HG02870 (cell line): ENCODE measurements at regions not wholly inside any gene's neighbourhood (a gene's known extent, or its start where the extent isn't known, plus 50 kb on each side); places are given as distances from the start of the nearest gene placed in this dataset.
"Not testable (repeated sequence)": the region's sequence is repeated elsewhere in the genome, so short reads cannot be mapped to it uniquely, and the experiment has no call there.

Experiments
- ATAC-seq: cut with Tn5 transposase; IDR thresholded peaks from one replicate; pipeline ENCODE4 v1.9.1; 2021; ENCODE audit warnings: mild to moderate bottlenecking, moderate library complexity; ENCODE audit not compliant: unreplicated experiment

DNA sequence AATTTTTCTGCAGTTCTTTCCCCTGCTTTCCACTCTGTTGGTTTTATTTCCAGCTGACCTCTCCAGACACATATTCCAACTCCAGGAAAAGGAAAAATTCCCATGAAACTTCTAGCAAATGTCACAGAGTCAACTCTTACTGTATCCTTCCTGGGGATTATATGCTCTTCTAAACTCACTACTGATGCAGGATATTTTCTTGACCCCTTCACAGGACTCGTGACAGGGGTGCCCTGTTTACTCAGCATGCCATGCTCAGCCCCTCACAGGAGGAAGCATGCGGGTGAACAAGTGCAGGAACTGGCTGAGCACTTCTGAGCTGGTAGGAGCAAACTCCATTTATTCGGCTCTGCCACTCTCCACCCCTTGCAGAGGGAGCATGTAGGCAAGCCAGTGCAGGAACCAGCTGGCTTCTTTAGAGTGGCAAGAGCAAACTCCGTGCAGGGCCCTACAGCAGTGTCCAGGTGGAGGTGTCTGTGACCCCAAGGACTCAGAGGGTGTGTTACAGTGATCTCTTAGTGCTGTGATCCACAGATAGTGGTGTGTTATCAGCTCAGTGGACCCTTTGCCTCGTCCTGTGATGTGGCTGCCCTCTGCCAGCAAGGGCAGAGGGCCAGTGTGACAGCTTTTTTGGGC, 413.6 kb upstream of the GRM7 start:
- no peak for ATAC-seq

DNA sequence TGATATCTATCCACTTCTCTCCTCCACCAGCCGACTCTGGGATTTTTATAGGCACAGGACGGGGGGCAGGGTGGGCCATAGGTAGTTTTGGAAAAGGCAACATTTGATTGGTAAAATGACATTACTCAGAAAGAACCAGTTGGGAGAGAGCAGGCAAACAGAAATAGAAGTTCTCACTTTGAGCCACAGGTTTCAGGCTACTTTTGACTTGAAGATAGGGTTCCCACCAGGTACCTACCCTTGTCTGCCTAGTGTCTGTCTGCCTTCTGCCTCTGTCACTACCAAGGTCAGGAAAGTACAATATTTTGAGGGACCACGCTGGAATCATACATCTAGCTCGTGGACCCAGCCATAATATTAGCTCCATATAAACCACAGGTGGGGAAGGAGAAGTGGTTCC, 412.9 kb upstream of the GRM7 start:
- ATAC-seq: no peak

DNA sequence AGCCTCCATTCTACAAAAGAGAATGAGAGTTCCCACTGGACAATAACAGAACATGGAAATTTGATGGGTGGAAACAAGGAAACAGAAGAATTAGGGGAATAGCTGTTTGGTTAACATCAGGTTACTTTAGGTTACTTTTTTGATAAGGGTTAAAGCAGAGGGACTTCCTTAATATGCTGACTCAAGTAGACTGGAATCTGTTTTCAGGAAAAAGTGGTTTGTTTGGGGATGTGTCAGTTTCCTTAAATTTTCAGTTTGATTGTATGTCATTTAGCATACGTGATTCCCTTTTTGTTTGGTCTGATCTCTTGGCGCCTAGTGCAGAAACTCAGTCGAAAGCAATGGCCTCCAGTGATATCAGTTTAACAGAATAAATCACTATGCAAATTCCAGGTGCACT, 411.8 kb upstream of the GRM7 start:
- ATAC-seq: no peak

- ATAC-seq: no peak
Measured at GRCh38 chr3:6452974-6453373, 407.9 kb upstream of the GRM7 start.

- ATAC-seq: no peak
Measured at GRCh38 chr3:6455031-6455430, 405.9 kb upstream of the GRM7 start.

- no peak for ATAC-seq
Measured at GRCh38 chr3:6467186-6467585, 393.7 kb upstream of the GRM7 start.

DNA sequence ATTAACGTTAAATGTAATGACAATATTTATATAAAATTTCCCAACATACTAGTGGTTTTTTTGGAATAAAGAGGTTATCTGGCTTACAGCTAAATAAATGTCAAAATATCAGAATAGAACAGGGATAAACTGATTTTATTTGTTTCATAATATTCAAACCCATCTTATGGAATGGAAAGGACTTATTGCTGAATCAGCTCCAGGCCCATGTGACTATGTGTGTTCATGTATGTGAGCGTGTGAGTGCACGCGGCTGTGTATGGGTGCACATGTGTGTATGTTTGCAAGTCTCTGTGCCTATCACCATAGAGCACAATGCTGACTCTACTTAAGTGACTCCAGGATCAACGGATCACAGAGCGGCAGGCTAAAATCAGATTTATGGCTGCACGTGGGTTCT, 392.3 kb upstream of the GRM7 start:
- no peak for ATAC-seq

- ATAC-seq: no peak
Measured at GRCh38 chr3:6471744-6472143, 389.2 kb upstream of the GRM7 start.

- ATAC-seq: not testable (repeated sequence)
Measured at GRCh38 chr3:6490487-6491327, 370.2 kb upstream of the GRM7 start.

GRCh38 chr3:6491768-6492167, 369.1 kb upstream of the GRM7 start:
- ATAC-seq: no peak

DNA sequence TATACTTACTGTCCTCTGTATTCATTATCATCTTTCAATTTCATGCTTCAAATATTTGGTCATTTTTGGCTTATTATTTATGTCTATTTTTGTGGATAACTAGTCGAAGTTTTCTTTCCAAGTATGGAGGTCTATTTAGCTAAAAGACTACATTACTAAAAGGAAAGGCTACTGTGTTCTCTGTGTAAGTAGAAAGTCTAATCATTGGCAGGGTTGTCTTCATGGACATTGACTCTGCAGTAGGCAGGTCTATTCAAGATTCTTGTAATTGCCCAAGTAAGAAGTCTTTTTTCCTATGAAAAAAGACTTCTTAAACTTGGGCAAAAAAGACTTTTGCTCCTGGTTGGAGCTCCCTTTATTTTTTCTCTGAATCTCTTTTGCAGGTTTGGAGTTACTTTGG, 368.6 kb upstream of the GRM7 start:
- no peak for ATAC-seq

DNA sequence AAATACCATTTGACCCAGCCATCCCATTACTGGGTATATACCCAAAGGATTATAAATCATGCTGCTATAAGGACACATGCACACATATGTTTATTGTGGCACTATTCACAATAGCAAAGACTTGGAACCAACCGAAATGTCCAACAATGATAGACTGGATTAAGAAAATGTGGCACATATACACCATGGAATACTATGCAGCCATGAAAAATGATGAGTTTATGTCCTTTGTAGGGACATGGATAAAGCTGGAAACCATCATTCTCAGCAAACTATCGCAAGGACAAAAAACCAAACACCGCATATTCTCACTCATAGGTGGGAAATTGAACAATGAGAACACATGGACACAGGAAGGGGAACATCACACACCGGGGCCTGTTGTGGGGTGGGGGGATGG, 362.0 kb upstream of the GRM7 start:
- ATAC-seq: not testable (repeated sequence)

DNA sequence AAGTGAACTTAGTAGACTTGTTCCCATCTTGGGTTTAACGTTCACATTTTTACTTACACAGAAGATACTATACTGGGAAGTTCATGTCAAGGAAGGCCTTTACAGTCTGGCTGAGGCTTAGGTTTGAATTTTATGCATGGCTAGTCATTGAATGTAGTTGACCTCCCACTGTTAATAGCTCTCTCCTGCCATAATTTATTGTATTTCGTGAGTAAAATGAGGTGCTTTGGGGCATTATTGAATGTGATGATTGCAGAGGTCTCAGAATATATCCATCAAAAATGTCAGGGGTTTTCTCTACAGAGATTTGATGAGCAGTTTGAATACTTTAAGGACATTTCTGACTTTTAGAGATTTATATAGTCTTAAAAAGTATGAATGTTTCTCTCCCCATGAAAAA, 356.6 kb upstream of the GRM7 start:
- no peak for ATAC-seq

DNA sequence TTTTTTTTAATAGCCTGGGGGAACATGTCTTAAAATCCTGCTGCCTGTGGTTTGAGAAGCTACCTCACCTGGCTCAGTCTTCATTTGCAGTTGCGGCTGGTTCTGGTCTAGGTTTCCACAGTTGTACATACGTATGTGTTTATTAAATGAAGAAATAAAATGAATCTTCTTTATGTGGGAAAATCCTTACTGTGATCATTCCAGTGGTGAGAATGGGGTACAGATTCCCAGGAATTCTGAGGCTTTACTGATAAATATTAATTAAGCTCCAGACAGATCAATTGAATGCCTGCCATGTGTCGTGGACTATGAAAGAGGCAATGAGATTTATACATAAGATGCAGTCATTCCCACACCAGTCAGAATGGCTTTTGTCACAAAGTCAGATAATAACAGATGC, 356.1 kb upstream of the GRM7 start:
- no peak for ATAC-seq

DNA sequence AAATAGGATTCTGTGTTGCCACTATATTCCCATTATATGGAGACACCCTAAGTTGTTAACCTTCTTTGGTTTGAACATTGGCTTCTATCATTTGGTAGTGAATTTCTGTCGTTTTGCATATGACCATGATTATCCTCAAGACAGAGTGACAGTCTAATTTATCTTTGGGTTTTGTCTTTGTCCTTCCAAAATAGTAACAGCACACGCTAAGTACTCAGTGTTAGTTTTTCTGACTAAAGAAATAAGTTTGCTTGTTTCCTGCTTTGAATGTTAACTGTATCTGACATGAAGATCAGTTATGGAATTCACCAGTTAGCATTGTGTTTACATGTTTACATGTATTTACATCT, 352.5 kb upstream of the GRM7 start:
- no peak for ATAC-seq

DNA sequence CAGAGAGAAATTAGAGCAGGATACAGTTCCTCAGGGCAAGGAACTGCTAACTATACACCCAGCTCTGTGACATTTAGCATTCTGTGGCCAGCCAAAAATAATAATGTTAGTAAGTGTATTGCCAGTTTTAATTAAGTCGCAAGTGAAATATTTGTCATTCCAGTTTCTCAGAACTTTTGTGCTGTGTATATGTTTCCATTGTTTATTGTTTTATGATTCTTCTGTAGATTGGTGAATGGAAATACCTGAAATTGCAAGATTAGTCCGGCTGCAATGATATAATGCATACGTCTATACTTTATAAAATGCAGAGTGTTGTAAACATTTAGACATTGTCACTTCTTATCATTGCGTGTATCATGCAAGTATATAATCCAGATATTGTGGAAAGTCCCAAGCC, 351.3 kb upstream of the GRM7 start:
- no peak for ATAC-seq

GRCh38 chr3:6510713-6511112, 350.2 kb upstream of the GRM7 start:
- no peak for ATAC-seq

DNA sequence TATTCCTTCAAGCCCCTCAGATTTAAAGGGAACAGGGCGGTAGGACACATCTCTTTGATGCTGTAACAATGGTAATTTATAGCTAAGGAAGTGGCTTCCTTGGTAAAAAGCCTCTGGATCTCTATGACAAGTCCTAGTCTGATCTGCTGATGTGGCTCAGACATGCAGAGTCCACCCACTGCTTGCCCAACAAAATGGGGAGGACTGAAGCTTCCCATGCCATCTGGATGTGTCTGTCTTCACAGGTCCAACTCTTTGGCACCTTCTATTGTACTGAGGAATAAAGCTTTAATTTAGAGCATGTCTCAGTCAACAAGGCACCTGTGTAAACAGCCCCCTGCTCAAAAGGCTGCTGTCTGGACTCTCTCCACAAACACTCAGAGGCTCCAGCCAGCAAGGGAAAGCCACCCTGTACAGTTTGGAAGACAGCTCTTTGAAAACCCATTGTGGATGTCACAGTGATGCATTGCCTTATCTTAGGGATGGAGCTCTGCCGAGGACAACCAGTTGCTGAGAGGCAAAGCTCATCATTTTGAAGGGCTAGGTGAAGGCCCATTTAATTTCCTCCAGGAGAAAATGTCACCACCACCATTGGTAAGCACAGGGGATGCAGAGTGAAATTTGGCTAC, 348.6 kb upstream of the GRM7 start:
- ATAC-seq: no peak

GRCh38 chr3:6516143-6516542, 344.8 kb upstream of the GRM7 start:
- ATAC-seq: no peak

GRCh38 chr3:6516694-6517093, 344.2 kb upstream of the GRM7 start:
- ATAC-seq: no peak

DNA sequence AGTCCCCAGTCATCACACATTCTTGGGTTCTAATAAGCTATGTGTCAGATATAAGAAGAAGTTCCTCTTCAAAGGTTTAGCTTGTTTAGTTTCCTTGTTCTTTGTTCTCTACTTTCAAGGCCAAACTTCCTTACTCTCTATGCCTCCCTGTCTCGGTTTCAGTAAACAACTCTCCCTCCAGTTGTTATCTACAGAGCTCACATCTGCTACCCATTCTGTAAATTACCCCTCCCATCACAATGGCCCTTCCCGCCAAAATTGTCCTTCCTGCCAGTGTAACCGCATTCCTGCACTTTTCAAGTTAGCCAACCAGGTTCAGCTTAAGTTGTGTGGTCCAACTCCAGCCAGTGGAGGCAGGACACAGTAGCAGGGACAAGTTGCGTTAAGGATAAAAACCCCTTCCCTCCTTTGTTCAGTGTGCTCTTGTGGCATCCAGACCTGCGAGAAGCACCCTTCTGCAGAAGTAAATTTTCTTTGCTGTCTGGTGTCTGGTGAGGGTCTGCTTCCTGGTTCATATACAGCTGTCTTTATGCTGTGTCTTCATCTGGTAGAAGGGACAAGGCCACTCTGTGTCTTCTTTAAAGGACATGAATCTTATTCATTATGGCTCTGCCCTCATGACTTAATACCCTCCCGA, 342.1 kb upstream of the GRM7 start:
- no peak for ATAC-seq
